GM23248 (cell line): ENCODE measurements at regions not wholly inside any gene's neighbourhood (a gene's known extent, or its start where the extent isn't known, plus 50 kb on each side); places are given as distances from the start of the nearest gene placed in this dataset.
A peak's percentile ranks its signal among the peaks of the same experiment; 100 is the strongest.

ENCODE experiments used
- DNase-seq: peaks from one replicate; pipeline ENCODE4 v3.0.0-alpha.2; 2015
- H2AFZ ChIP-seq: fragments of 200-600 bp; sonication (generic); 2 replicates; pipeline ENCODE4 v1.6.1; 2016; ENCODE audit warnings: antibody characterized with exemption
- H3F3A ChIP-seq: fragments of 200-600 bp; sonication (generic); 2 replicates; pipeline ENCODE4 v1.6.1; 2016; ENCODE audit warnings: mild to moderate bottlenecking, antibody characterized with exemption, mixed run types; ENCODE audit not compliant: insufficient read depth
- H3K27ac ChIP-seq: fragments of 200-600 bp; sonication (generic); 2 replicates; pipeline ENCODE4 v1.5.1; 2016; ENCODE audit warnings: mild to moderate bottlenecking
- H3K27me3 ChIP-seq: fragments of 200-600 bp; sonication (generic); replicated peaks from 2 replicates; pipeline ENCODE4 v1.6.1; 2016; ENCODE audit warnings: mild to moderate bottlenecking; ENCODE audit not compliant: insufficient read depth
- H3K36me3 ChIP-seq: fragments of 200-600 bp; sonication (generic); 2 replicates; pipeline ENCODE4 v1.6.1; 2016; ENCODE audit warnings: low read depth, mild to moderate bottlenecking
- H3K4me1 ChIP-seq: fragments of 200-600 bp; sonication (generic); 2 replicates; pipeline ENCODE4 v1.6.1; 2016; ENCODE audit warnings: mild to moderate bottlenecking; ENCODE audit not compliant: insufficient read depth
- H3K4me2 ChIP-seq: fragments of 200-600 bp; sonication (generic); one replicate; pipeline ENCODE4 v1.6.1; 2016; ENCODE audit warnings: mild to moderate bottlenecking; ENCODE audit not compliant: unreplicated experiment
- H3K4me3 ChIP-seq: fragments of 200-600 bp; sonication (generic); 2 replicates; pipeline ENCODE4 v1.5.1; 2016; ENCODE audit warnings: mild to moderate bottlenecking
- H3K79me2 ChIP-seq: fragments of 200-600 bp; sonication (generic); 2 replicates; pipeline ENCODE4 v1.6.1; 2016; ENCODE audit warnings: mild to moderate bottlenecking; ENCODE audit not compliant: insufficient read depth
- H3K9ac ChIP-seq: fragments of 200-600 bp; sonication (generic); 2 replicates; pipeline ENCODE4 v1.6.1; 2016; ENCODE audit warnings: mild to moderate bottlenecking
- H3K9me2 ChIP-seq: fragments of 200-600 bp; sonication (generic); 2 replicates; pipeline ENCODE4 v1.6.1; 2016; ENCODE audit warnings: mixed run types, mild to moderate bottlenecking, moderate library complexity; ENCODE audit not compliant: insufficient read depth
- H3K9me3 ChIP-seq: fragments of 200-600 bp; sonication (generic); one replicate; pipeline ENCODE4 v1.6.1; 2017; ENCODE audit warnings: low read depth
- H4K20me1 ChIP-seq: fragments of 200-600 bp; sonication (generic); 2 replicates; pipeline ENCODE4 v1.6.0; 2016; ENCODE audit not compliant: insufficient read depth
- EZH2 ChIP-seq: fragments of 200-600 bp; sonication (generic); IDR thresholded peaks from 2 replicates; pipeline ENCODE4 v1.6.1; 2018; ENCODE audit warnings: antibody characterized with exemption, mild to moderate bottlenecking; ENCODE audit not compliant: insufficient read depth, poor library complexity, severe bottlenecking
- EZH2phosphoT487 ChIP-seq: fragments of 200-600 bp; sonication (generic); IDR thresholded peaks from 2 replicates; pipeline ENCODE4 v1.6.1; 2018; ENCODE audit warnings: antibody characterized with exemption, moderate library complexity, mild to moderate bottlenecking, low read depth; ENCODE audit not compliant: insufficient read depth
- WGBS, 2 experiments: methylation state at CpG; one replicate each; pipeline ENCODE4 v1.1.6; 2015 to 2017; ENCODE audit warnings: low lambda C conversion rate in 2 of 2, low coverage in 1 of 2; ENCODE audit errors: missing lambda C conversion rate in 2 of 2; 5-methylcytosine and 5-hydroxymethylcytosine counted together
- in situ Hi-C: fragments of 300-500 bp; cut with MboI; formaldehyde crosslinking; loops from 2 replicates; pipeline ENCODE4 v1.15.0; 2020

GRCh38 chr1:147089457-147089856 lies 82.8 kb downstream of the PRKAB2 start:
- WGBS, 2 experiments = 12 to 17% methylated on average over 4 of the region's 4 CpGs

GRCh38 chr1:147086129-147086528 lies 86.1 kb downstream of the PRKAB2 start:
- Histone ChIP-seq H3K36me3 (no peaks in the 10 kb centered on the region), H2AFZ (no peak overlapping the region), H3K9me3 (peaks cover 3% of the 10 kb centered on the region), H3K4me3 (no peak overlapping the region), H3K9ac (no peak overlapping the region), H4K20me1 (no peaks in the 10 kb centered on the region), H3K27me3 (peaks cover 17% of the 10 kb centered on the region), H3K79me2 (no peaks in the 10 kb centered on the region), H3K4me2 (no peak overlapping the region), H3K4me1 (0 out of 2 replicates have a peak, but pooled peaks cover 4% of the 10 kb centered on the region), H3F3A (peaks cover 20% of the 10 kb centered on the region), H3K9me2 (no peaks in the 10 kb centered on the region), H3K27ac (no peak overlapping the region)
- no peak for DNase-seq
- in situ Hi-C loops = no loop called here
- TF ChIP-seq EZH2 = no peak
- TF ChIP-seq EZH2phosphoT487 = no peak

More at GRCh38 chr1:147089457-147089856, 82.8 kb downstream of the PRKAB2 start:
- Histone ChIP-seq H3F3A (peaks cover 7% of the 10 kb centered on the region; the same call in 1 of the 2 replicates), H3K9ac (no peak overlapping the region), H3K36me3 (no peaks in the 10 kb centered on the region), H3K27ac (no peak overlapping the region), H2AFZ (no peak overlapping the region), H3K4me3 (no peak overlapping the region), H4K20me1 (no peaks in the 10 kb centered on the region), H3K27me3 (no peaks in the 10 kb centered on the region), H3K9me2 (no peaks in the 10 kb centered on the region), H3K79me2 (no peaks in the 10 kb centered on the region), H3K4me2 (no peak overlapping the region), H3K4me1 (no peaks in the 10 kb centered on the region), H3K9me3 (peaks cover 3% of the 10 kb centered on the region)
- in situ Hi-C loops = no loop called here
- no peak for TF ChIP-seq EZH2phosphoT487
- TF ChIP-seq EZH2 = no peak
- DNase-seq = no peak

GRCh38 chr1:147084273-147085096 lies 87.8 kb downstream of the PRKAB2 start:
- H3K9me3 ChIP-seq = peaks cover 3% of the 10 kb centered on the region
- H3K9ac ChIP-seq = peak overlapping the region; percentile 88
- in situ Hi-C loops = no loop called here
- peak overlapping the region; percentile 88 for H2AFZ ChIP-seq
- no peaks in the 10 kb centered on the region for H3K79me2 ChIP-seq
- peak overlapping the region; percentile 58 for H3K27ac ChIP-seq
- H3K27me3 ChIP-seq = peaks cover 32% of the 10 kb centered on the region
- H3F3A ChIP-seq = peaks cover 20% of the 10 kb centered on the region
- TF ChIP-seq EZH2phosphoT487 = no peak
- TF ChIP-seq EZH2 = no peak
- peak overlapping the region; percentile 76 for H3K4me2 ChIP-seq
- peak overlapping the region; percentile 80 for H3K4me3 ChIP-seq
- no peaks in the 10 kb centered on the region for H3K9me2 ChIP-seq
- H3K36me3 ChIP-seq = no peaks in the 10 kb centered on the region
- 0 out of 2 replicates have a peak, but pooled peaks cover 4% of the 10 kb centered on the region for H3K4me1 ChIP-seq
- WGBS, 2 experiments = 1 to 2% methylated on average over 51 of the region's 51 CpGs
- H4K20me1 ChIP-seq = no peaks in the 10 kb centered on the region
- peak; percentile 91 for DNase-seq

- Histone ChIP-seq H3K9me3 (peaks cover 3% of the 10 kb centered on the region), H3K4me2 (peak overlapping the region; percentile 76), H3K27ac (peak overlapping the region; percentile 58), H3K9ac (peak overlapping the region; percentile 88), H3K79me2 (no peaks in the 10 kb centered on the region), H3F3A (peaks cover 20% of the 10 kb centered on the region), H3K36me3 (no peaks in the 10 kb centered on the region), H2AFZ (peak overlapping the region; percentile 88), H3K27me3 (peaks cover 38% of the 10 kb centered on the region), H3K4me3 (peak overlapping the region; percentile 80), H4K20me1 (no peaks in the 10 kb centered on the region), H3K4me1 (0 out of 2 replicates have a peak, but pooled peaks cover 4% of the 10 kb centered on the region), H3K9me2 (no peaks in the 10 kb centered on the region)
- DNase-seq = no peak
- TF ChIP-seq EZH2 = no peak
- no peak for TF ChIP-seq EZH2phosphoT487
- WGBS, 2 experiments = 10 to 15% methylated on average over 18 of the region's 18 CpGs
- in situ Hi-C loops = no loop called here
Measured at GRCh38 chr1:147083919-147084272, 88.4 kb downstream of the PRKAB2 start.
